Caco-2 (cell line): ENCODE measurements at regions not wholly inside any gene's neighbourhood (a gene's known extent, or its start where the extent isn't known, plus 50 kb on each side); places are given as distances from the start of the nearest gene placed in this dataset.

ENCODE experiments used
- BruUV-seq: library from RNA; stranded (reverse); fragments of 400-500 nt; replicated peaks from 2 replicates; lab custom pipeline; 2021; lab: Mats Ljungman, UMichigan
- CTCF ChIA-PET: fragments of 300-600 bp; sonication (Branson Sonifier 250); formaldehyde crosslinking; loops from one replicate; lab custom pipeline; 2022; ENCODE audit warnings: antibody characterized with exemption; lab: Charles Lee
- POLR2A ChIA-PET: fragments of 300-600 bp; sonication (Branson Sonifier 250); formaldehyde crosslinking; loops from one replicate; lab custom pipeline; 2022; ENCODE audit warnings: antibody characterized with exemption; lab: Charles Lee
- DNase-seq, 2 experiments: peaks; one replicate each; pipeline versions ENCODE4 v3.0.0 to v3.0.0-alpha.2; 2020 to 2022
- H3K27me3 ChIP-seq: replicated peaks from 2 replicates; pipeline ENCODE4 v1.6.0; 2011; ENCODE audit warnings: low read length; ENCODE audit not compliant: control insufficient read depth, insufficient read depth
- H3K36me3 ChIP-seq: 2 replicates; pipeline ENCODE4 v1.5.1; 2011; ENCODE audit warnings: low read length; ENCODE audit not compliant: control insufficient read depth, insufficient read depth
- H3K4me1 ChIP-seq: fragments of 250-450 bp; sonication (Bioruptor Pico); 2 replicates; pipeline ENCODE4 v1.5.1; 2020; ENCODE audit warnings: mild to moderate bottlenecking
- H3K4me3 ChIP-seq: 2 replicates; pipeline ENCODE4 v1.5.1; 2011; ENCODE audit warnings: low read depth, mild to moderate bottlenecking, control low read depth, low read length
- H3K9me3 ChIP-seq: fragments of 250-450 bp; sonication (Bioruptor Pico); 2 replicates; pipeline ENCODE4 v1.5.1; 2020; ENCODE audit warnings: mild to moderate bottlenecking, moderate library complexity
- H3K27ac Mint-ChIP-seq: one replicate; pipeline ENCODE4 v1.8.0; 2022; ENCODE audit warnings: mixed read lengths; ENCODE audit not compliant: unreplicated experiment
- H3K27me3 Mint-ChIP-seq: one replicate; pipeline ENCODE4 v1.8.0; 2022; ENCODE audit warnings: mixed read lengths; ENCODE audit not compliant: insufficient read depth, unreplicated experiment
- H3K36me3 Mint-ChIP-seq: one replicate; pipeline ENCODE4 v1.8.0; 2022; ENCODE audit warnings: mild to moderate bottlenecking, mixed read lengths; ENCODE audit not compliant: insufficient read depth, unreplicated experiment
- H3K4me1 Mint-ChIP-seq: one replicate; pipeline ENCODE4 v1.8.0; 2022; ENCODE audit warnings: low read depth, mixed read lengths; ENCODE audit not compliant: unreplicated experiment
- H3K4me3 Mint-ChIP-seq: one replicate; pipeline ENCODE4 v1.8.0; 2022; ENCODE audit warnings: mild to moderate bottlenecking, moderate library complexity, mixed read lengths; ENCODE audit not compliant: unreplicated experiment
- H3K9me3 Mint-ChIP-seq: one replicate; pipeline ENCODE4 v1.8.0; 2022; ENCODE audit warnings: mixed read lengths; ENCODE audit not compliant: unreplicated experiment
- intact Hi-C: fragments of 100-400 bp; cut with micrococcal nuclease; formaldehyde crosslinking; loops from one replicate; pipeline ENCODE4 v1.10.0; 2022; ENCODE audit not compliant: unreplicated experiment
- TF ChIP-seq, protein P1 (sequence below), 2 experiments: fragments of 200-600 bp in 1 of 2; IDR thresholded peaks; 1 replicate in 1 of 2; 2 replicates in 1 of 2; pipeline versions ENCODE4 v1.5.1 to v1.8.0; 2011 to 2022; ENCODE audit warnings: antibody characterized with exemption in 1 of 2, control low read depth in 1 of 2, inconsistent platforms in 1 of 2, low read depth in 1 of 2, low read length in 1 of 2, mild to moderate bottlenecking in 1 of 2, moderate library complexity in 1 of 2; ENCODE audit not compliant: insufficient read depth in 1 of 2, severe bottlenecking in 1 of 2, unreplicated experiment in 1 of 2

DNA sequence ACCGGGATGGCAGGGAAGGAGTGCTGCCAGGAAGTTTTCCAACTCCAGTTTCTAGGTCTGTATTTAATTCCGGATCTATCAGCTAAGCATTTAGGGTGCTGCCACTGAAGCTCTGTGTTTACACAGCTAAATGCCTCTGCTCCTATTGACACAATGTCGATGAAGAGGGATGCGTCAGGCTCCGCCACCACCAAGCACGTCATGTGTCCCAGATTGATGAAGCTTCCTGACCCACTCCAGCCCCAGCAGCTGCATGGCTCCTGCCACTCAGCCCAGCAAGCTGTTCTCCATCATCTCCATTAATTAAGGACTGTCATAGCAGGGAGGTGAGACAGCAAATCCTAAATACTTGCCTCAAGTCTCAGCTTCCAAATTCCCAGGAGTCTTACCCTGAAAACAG, 435.2 kb upstream of the ZNF507 start:
- intact Hi-C loops: no loop called here
- Histone ChIP-seq H3K4me3 (no peak overlapping the region), H3K27me3 (no peaks in the 10 kb centered on the region), H3K36me3 (no peaks in the 10 kb centered on the region), H3K4me1 (no peaks in the 10 kb centered on the region), H3K9me3 (0 out of 2 replicates have a peak, but pooled peaks cover 3% of the 10 kb centered on the region)
- POLR2A ChIA-PET: no interaction called here
- TF ChIP-seq, protein P1, sequence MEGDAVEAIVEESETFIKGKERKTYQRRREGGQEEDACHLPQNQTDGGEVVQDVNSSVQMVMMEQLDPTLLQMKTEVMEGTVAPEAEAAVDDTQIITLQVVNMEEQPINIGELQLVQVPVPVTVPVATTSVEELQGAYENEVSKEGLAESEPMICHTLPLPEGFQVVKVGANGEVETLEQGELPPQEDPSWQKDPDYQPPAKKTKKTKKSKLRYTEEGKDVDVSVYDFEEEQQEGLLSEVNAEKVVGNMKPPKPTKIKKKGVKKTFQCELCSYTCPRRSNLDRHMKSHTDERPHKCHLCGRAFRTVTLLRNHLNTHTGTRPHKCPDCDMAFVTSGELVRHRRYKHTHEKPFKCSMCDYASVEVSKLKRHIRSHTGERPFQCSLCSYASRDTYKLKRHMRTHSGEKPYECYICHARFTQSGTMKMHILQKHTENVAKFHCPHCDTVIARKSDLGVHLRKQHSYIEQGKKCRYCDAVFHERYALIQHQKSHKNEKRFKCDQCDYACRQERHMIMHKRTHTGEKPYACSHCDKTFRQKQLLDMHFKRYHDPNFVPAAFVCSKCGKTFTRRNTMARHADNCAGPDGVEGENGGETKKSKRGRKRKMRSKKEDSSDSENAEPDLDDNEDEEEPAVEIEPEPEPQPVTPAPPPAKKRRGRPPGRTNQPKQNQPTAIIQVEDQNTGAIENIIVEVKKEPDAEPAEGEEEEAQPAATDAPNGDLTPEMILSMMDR (IDR thresholded peaks at IDR 0.05; ENCODE audit: insufficient read depth in 1 of 2, low read depth in 1 of 2, low read length in 1 of 2, severe bottlenecking in 1 of 2, unreplicated experiment in 1 of 2): no peak
- no TSS peak for BruUV-seq
- CTCF ChIA-PET: no interaction called here
- DNase-seq: no peak
- Mint-ChIP-seq H3K27me3 (peaks cover 4% of the 10 kb centered on the region), H3K9me3 (no peaks in the 10 kb centered on the region), H3K27ac (no peak overlapping the region), H3K4me3 (no peak overlapping the region), H3K36me3 (no peaks in the 10 kb centered on the region), H3K4me1 (no peaks in the 10 kb centered on the region)

DNA sequence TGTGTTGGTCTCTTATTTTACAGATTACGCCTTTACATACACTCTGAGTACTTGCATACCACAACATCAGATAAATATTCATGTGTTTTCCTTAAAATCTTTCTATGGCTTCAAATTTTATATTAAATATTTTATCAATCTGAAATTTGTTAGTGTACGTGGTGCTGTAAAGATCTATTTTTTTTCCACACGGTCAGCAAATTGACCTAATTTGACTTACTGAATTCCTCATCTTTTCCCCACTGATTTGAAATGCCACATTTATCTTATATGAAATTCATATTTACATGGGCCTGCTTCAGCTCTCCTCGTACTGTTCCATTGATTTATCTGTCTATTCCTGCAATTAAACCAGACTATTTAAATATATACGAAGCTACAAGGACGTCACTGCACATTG, 433.8 kb upstream of the ZNF507 start:
- Histone ChIP-seq H3K9me3 (0 out of 2 replicates have a peak, but pooled peaks cover 3% of the 10 kb centered on the region), H3K4me1 (no peaks in the 10 kb centered on the region), H3K36me3 (no peaks in the 10 kb centered on the region), H3K4me3 (no peak overlapping the region), H3K27me3 (no peaks in the 10 kb centered on the region)
- POLR2A ChIA-PET: no interaction called here
- H3K36me3 Mint-ChIP-seq: no peaks in the 10 kb centered on the region
- CTCF ChIA-PET: no interaction called here
- H3K27ac Mint-ChIP-seq: no peak overlapping the region
- TF ChIP-seq, protein P1 (IDR thresholded peaks at IDR 0.05; ENCODE audit: insufficient read depth in 1 of 2, low read depth in 1 of 2, low read length in 1 of 2, severe bottlenecking in 1 of 2, unreplicated experiment in 1 of 2): no peak
- H3K9me3 Mint-ChIP-seq: no peaks in the 10 kb centered on the region
- DNase-seq: no peak
- H3K4me1 Mint-ChIP-seq: no peaks in the 10 kb centered on the region
- BruUV-seq: no TSS peak
- H3K27me3 Mint-ChIP-seq: peaks cover 4% of the 10 kb centered on the region
- intact Hi-C loops: no loop called here
- no peak overlapping the region for H3K4me3 Mint-ChIP-seq

DNA sequence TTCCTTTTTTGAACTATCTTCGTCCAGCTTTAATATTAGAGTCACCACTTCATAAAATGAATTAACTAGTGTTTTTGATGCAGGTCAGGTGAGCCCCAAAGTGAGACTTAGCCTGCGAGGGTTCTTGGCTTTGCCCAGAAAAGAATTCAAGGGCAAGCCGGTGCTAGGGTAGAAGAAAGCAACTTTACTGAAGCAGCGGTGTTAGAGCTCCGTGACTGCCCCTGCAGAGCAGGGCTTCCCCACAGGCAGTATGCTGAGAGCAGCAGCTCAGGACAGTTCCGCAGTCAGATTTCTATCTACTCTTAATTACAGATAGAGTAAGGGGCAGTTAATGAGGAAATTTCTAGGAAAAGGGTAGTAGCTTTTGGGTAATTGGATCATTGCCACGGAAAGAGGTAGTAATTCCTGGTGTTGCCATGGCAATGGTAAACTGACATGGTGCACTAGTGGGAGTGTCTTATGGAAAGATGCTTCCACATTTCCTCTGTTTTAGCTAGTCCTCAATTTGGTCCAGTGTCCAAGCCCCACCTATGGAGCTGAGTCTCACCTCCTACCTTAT, 432.2 kb upstream of the ZNF507 start:
- Mint-ChIP-seq H3K9me3 (no peaks in the 10 kb centered on the region), H3K4me1 (no peaks in the 10 kb centered on the region), H3K27me3 (peaks cover 4% of the 10 kb centered on the region), H3K4me3 (no peak overlapping the region), H3K27ac (no peak overlapping the region), H3K36me3 (no peaks in the 10 kb centered on the region)
- DNase-seq: no peak
- no peaks in the 10 kb centered on the region for H3K9me3 ChIP-seq
- H3K27me3 ChIP-seq: no peaks in the 10 kb centered on the region
- TF ChIP-seq, protein P1 (IDR thresholded peaks at IDR 0.05; ENCODE audit: insufficient read depth in 1 of 2, low read depth in 1 of 2, low read length in 1 of 2, severe bottlenecking in 1 of 2, unreplicated experiment in 1 of 2): no peak
- CTCF ChIA-PET: no interaction called here
- no TSS peak for BruUV-seq
- POLR2A ChIA-PET: no interaction called here
- no peaks in the 10 kb centered on the region for H3K36me3 ChIP-seq
- H3K4me3 ChIP-seq: no peak overlapping the region
- H3K4me1 ChIP-seq: no peaks in the 10 kb centered on the region
- intact Hi-C loops: no loop called here
